Spleen (tissue), 11 donors: ENCODE measurements at regions not wholly inside any gene's neighbourhood (a gene's known extent, or its start where the extent isn't known, plus 50 kb on each side); places are given as distances from the start of the nearest gene placed in this dataset.
"Not testable (repeated sequence)": the region's sequence is repeated elsewhere in the genome, so short reads cannot be mapped to it uniquely, and the experiment has no call there.

Source experiments
- DNase-seq: peaks from one replicate; pipeline ENCODE4 v3.0.0-alpha.2; 2020
- H3K27ac ChIP-seq, 8 donors: fragments of 200-600 bp; sonication (generic) in 7 of 8; 1 replicate in 4 of 8; 2 replicates in 4 of 8; pipeline versions ENCODE4 v1.5.0 to v1.8.0; 2016 to 2021; ENCODE audit warnings: inconsistent platforms in 4 of 8, mild to moderate bottlenecking in 4 of 8, moderate library complexity in 1 of 8
- H3K27me3 ChIP-seq, 7 donors: fragments of 200-600 bp; sonication (generic) in 6 of 7; replicated peaks in 1 of 7; 1 replicate in 4 of 7; 2 replicates in 3 of 7; pipeline versions ENCODE4 v1.5.0 to v1.8.0; 2016 to 2021; ENCODE audit warnings: inconsistent platforms in 3 of 7, mild to moderate bottlenecking in 1 of 7
- H3K36me3 ChIP-seq, 6 donors: fragments of 200-600 bp; sonication (generic) in 5 of 6; 1 replicate in 4 of 6; 2 replicates in 2 of 6; pipeline versions ENCODE4 v1.5.0 to v1.8.0; 2016 to 2021; ENCODE audit warnings: inconsistent platforms in 2 of 6
- H3K4me1 ChIP-seq, 6 donors: fragments of 200-600 bp; sonication (generic) in 5 of 6; 1 replicate in 3 of 6; 2 replicates in 3 of 6; pipeline versions ENCODE4 v1.5.0 to v1.8.0; 2016 to 2021; ENCODE audit warnings: inconsistent platforms in 3 of 6
- H3K4me3 ChIP-seq, 8 donors: fragments of 200-600 bp; sonication (generic) in 7 of 8; 1 replicate in 4 of 8; 2 replicates in 4 of 8; pipeline versions ENCODE4 v1.5.0 to v1.8.0; 2016 to 2021; ENCODE audit warnings: inconsistent platforms in 4 of 8, mild to moderate bottlenecking in 4 of 8, moderate library complexity in 2 of 8
- H3K9me3 ChIP-seq, 8 donors: fragments of 200-600 bp; sonication (generic) in 7 of 8; 1 replicate in 4 of 8; 2 replicates in 4 of 8; pipeline versions ENCODE4 v1.5.0 to v1.8.0; 2016 to 2021; ENCODE audit warnings: inconsistent platforms in 4 of 8
- POLR2A ChIP-seq, 3 donors: fragments of 450-650 bp; IDR thresholded peaks; one replicate each; pipeline ENCODE4 v1.5.1; 2017; ENCODE audit warnings: antibody characterized with exemption in 3 of 3, mild to moderate bottlenecking in 1 of 3
- POLR2AphosphoS5 ChIP-seq, 3 donors: sonication (generic); formaldehyde crosslinking; IDR thresholded peaks; one replicate each; pipeline ENCODE4 v1.5.1; 2017; ENCODE audit warnings: antibody characterized with exemption in 3 of 3
- WGBS, 5 donors: extraction: QIAGEN DNeasy Blood & Tissue Kit in 3 of 5; methylation state at CpG; one replicate each; pipeline versions ENCODE4 v1.1.5 to v1.1.7; 2013 to 2018; 5-methylcytosine and 5-hydroxymethylcytosine counted together
- intact Hi-C: fragments of 100-400 bp; cut with DNase I; formaldehyde crosslinking; loops from one replicate; pipeline ENCODE4 v1.15.0; 2023; ENCODE audit warnings: low total_unique reads
- TF ChIP-seq, protein P1 (sequence below), 11 experiments: fragments of 200-600 bp in 7 of 11; fragments of 450-650 bp in 4 of 11; sonication (generic) in 4 of 11; IDR thresholded peaks in 8 of 11; conservative IDR thresholded peaks in 3 of 11; 1 replicate in 7 of 11; 2 replicates in 4 of 11; pipeline versions ENCODE4 v1.4.0 to v1.8.0; 2016 to 2021; ENCODE audit warnings: antibody characterized with exemption in 11 of 11, inconsistent platforms in 4 of 11, mild to moderate bottlenecking in 1 of 11
- donor health status: healthy with polysubstance abuse.
- donor health status: DM: no; HTN: no; CAD: no; lungs with moderate emphysema.
- donor health status: DM: no; HTN: no; CAD: no.
- donor health status: Bipolar disorder and iron deficiency.
- donor health status: healthy.
- donor health status: DM: no; HTN: no; CAD: no.
- donor health status: DM: yes; HTN: yes; CAD: no.

DNA sequence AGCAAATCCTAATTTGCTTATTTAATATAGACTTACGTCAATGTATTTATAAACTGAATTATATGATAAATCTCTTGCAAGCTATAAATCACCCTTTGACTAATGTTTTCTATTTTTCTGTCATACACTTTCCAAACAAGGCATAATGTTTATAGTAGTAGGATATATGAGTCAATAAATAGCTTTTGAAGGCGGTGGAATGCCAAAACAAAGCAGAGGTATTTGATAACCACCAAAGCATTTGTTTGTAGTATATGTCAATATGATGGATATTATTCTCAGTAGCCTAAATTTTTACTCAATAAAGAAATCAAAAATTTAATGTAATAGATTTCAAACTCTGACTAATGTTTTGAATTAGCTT lies 1354.6 kb downstream of the HACE1 start:
- DNase-seq = no peak
- H3K36me3 ChIP-seq = no peaks in the 10 kb centered on the region
- H3K27me3 ChIP-seq = no peaks in the 10 kb centered on the region
- WGBS, 5 donors = 69 to 84% (median 73%) methylated on average over 2 of the region's 2 CpGs
- H3K27ac ChIP-seq = no peak overlapping the region
- no peaks in the 10 kb centered on the region for H3K9me3 ChIP-seq
- intact Hi-C loops = no loop called here
- no peak for TF ChIP-seq POLR2A (IDR thresholded peaks at IDR 0.05)
- TF ChIP-seq, protein P1, sequence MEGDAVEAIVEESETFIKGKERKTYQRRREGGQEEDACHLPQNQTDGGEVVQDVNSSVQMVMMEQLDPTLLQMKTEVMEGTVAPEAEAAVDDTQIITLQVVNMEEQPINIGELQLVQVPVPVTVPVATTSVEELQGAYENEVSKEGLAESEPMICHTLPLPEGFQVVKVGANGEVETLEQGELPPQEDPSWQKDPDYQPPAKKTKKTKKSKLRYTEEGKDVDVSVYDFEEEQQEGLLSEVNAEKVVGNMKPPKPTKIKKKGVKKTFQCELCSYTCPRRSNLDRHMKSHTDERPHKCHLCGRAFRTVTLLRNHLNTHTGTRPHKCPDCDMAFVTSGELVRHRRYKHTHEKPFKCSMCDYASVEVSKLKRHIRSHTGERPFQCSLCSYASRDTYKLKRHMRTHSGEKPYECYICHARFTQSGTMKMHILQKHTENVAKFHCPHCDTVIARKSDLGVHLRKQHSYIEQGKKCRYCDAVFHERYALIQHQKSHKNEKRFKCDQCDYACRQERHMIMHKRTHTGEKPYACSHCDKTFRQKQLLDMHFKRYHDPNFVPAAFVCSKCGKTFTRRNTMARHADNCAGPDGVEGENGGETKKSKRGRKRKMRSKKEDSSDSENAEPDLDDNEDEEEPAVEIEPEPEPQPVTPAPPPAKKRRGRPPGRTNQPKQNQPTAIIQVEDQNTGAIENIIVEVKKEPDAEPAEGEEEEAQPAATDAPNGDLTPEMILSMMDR (IDR thresholded peaks at IDR 0.05 in 8 of 11, conservative IDR thresholded peaks at IDR 0.05 in 3 of 11) = no peak
- no peak for TF ChIP-seq POLR2AphosphoS5 (IDR thresholded peaks at IDR 0.05)
- H3K4me3 ChIP-seq = no peak overlapping the region
- no peaks in the 10 kb centered on the region for H3K4me1 ChIP-seq

DNA sequence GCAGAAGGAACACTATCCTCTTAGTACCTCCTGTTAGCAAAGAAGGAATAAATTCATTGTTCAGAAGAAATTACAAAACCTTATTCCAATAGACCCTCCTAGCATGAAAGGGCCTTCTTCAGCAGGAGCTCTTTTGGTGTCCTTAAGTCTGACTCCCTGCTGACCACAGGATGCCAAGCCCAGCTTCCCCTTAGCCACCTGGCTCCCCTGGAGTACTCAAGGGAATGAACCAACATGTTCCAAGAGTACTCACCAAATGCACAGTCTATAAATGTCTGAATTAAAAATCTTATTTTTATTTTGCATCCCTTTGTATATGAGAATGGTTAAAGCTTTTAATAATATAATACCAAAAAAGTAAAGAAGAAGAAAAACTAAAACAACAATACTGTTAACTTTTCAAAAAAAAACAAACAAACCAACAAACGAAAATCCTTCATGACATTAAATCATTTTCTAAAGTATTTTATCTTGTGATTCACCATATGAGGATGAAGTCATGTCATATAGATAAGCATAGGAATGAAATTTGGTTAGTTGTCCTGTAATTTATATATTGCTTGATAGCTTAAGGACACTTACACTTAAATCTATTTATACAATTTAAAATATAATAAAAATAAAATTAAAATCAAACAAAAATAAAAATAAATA lies 1355.1 kb downstream of the HACE1 start:
- Histone ChIP-seq H3K27ac (no peak overlapping the region), H3K36me3 (no peaks in the 10 kb centered on the region), H3K4me1 (no peaks in the 10 kb centered on the region), H3K9me3 (no peaks in the 10 kb centered on the region), H3K27me3 (no peaks in the 10 kb centered on the region), H3K4me3 (no peak overlapping the region)
- no peak for TF ChIP-seq POLR2AphosphoS5 (IDR thresholded peaks at IDR 0.05)
- TF ChIP-seq POLR2A (IDR thresholded peaks at IDR 0.05) = no peak
- TF ChIP-seq, protein P1 (IDR thresholded peaks at IDR 0.05 in 8 of 11, conservative IDR thresholded peaks at IDR 0.05 in 3 of 11) = no peak
- intact Hi-C loops = no loop called here
- 52 to 67% (median 53%) methylated on average over 1 of the region's 1 CpG for WGBS, 5 donors
- DNase-seq = no peak

DNA sequence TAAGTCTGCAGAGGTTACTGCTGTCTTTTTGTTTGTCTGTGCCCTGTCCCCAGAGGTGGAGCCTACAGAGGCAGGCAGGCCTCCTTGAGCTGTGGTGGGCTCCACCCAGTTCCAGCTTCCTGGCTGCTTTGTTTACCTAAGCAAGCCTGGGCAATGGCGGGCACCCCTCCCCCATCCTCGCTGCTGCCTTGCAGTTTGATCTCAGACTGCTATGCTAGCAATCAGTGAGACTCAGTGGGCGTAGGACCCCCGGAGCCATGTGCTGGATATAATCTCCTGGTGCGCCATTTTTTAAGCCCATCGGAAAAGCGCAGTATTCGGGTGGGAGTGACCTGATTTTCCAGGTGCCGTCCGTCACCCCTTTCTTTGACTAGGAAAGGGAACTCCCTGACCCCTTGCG lies 1363.1 kb downstream of the HACE1 start:
- H3K27ac ChIP-seq, H3K9me3 ChIP-seq, H3K27me3 ChIP-seq, H3K4me1 ChIP-seq, DNase-seq, intact Hi-C loops, H3K4me3 ChIP-seq, H3K36me3 ChIP-seq: not testable (repeated sequence)
- 90 to 98% (median 95%) methylated on average over 9 to 11 of the region's 11 CpGs for WGBS, 5 donors

DNA sequence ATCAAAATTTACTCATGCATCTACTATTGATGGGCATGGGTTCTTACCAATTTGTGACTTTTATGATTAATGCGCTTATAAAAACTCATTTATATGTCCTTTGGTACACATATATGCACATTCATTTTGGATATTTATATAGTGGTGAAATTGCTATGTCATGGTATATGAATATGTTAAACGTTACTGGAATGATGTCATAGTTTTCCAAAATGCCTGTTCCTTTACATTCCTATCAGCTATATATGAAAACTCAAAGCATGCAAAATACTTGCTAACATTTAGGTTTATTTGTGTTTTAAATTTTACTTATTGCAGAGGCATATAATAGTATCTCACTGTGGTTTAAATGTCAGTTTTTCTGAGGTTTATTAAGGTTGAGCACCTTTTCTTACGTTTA lies 1403.1 kb downstream of the HACE1 start:
- intact Hi-C loops = no loop called here
- peaks cover 0 to 5% (median 2%) of the 10 kb centered on the region in 8 donors for H3K9me3 ChIP-seq

More for the DNA sequence above, 1403.1 kb downstream of the HACE1 start:
- TF ChIP-seq, protein P1 (IDR thresholded peaks at IDR 0.05 in 8 of 11, conservative IDR thresholded peaks at IDR 0.05 in 3 of 11) = no peak
- TF ChIP-seq POLR2AphosphoS5 (IDR thresholded peaks at IDR 0.05) (no peak), POLR2A (IDR thresholded peaks at IDR 0.05) (no peak)
- Histone ChIP-seq H3K27me3 (no peaks in the 10 kb centered on the region), H3K4me3 (no peak overlapping the region), H3K27ac (no peak overlapping the region), H3K36me3 (no peaks in the 10 kb centered on the region), H3K4me1 (no peaks in the 10 kb centered on the region)
- DNase-seq = no peak
- 76 to 90% (median 83%) methylated on average over 3 of the region's 3 CpGs for WGBS, 5 donors
